ENCODE measurements at regions not wholly inside any gene's neighbourhood (a gene's known extent, or its start where the extent isn't known, plus 50 kb on each side); places are given as distances from the start of the nearest gene placed in this dataset.

DNA sequence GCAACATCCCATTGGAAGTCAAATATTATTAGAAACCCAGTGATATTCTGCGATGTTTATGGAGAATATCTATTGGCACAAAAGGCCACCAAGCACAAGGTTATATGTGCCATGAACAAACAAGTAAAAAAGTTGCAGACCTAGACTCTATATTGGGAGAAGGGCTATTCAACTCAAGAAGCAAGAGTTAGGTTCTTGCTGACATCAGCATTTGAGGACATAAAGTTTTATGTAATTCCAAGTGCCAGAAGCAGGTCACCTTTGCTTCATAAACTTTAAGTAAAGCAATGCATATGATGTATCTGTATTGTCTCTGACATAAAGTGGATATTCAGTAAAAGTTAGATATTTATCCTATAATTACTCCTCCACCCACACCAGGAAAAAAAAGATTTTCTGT lies 71.1 kb downstream of the MAGEB10 start:
- TF ChIP-seq EZH2phosphoT487 (IDR thresholded peaks at IDR 0.05): no peak
- no peak for TF ChIP-seq CTCF (IDR thresholded peaks at IDR 0.05)
- no peak for TF ChIP-seq EZH2 (IDR thresholded peaks at IDR 0.05)
